ENCODE measurements at regions not wholly inside any gene's neighbourhood (a gene's known extent, or its start where the extent isn't known, plus 50 kb on each side); places are given as distances from the start of the nearest gene placed in this dataset.

GRCh38 chr6:95780037-95780436 is 202.7 kb downstream of the MANEA start:
- TF ChIP-seq CTCF (IDR thresholded peaks at IDR 0.05) (no peak), POLR2A (IDR thresholded peaks at IDR 0.05) (no peak)

All from adrenal gland (tissue), 5 donors.